ENCODE measurements at regions not wholly inside any gene's neighbourhood (a gene's known extent, or its start where the extent isn't known, plus 50 kb on each side); places are given as distances from the start of the nearest gene placed in this dataset.

DNA sequence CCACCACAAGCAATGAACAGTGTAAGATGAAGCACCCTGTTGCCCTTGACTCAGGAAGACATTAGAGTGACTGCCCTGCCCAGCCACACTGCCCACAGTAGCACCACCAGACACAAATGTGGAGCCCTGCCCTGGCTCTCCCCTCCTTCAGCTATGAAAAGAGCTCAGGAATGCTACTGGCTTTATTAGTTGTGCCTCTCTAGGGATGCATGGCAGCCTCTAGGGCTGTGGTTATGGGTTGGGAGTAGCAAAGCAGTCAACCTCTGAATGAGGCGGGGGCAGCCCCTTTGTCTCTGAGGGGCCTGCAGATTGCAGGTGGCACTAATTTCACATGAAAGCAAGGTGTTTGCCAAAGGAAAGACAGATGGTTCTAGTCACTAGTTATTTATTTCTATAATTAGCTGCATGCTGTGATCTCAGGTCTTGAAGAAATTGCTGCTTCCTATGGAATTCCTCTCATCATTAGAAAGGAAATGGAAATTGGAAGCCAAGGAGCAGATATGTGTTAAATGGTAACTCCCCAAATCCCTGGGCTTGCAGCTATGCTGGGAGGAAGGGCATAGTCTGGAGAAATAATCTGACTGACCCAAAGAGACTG is 259.4 kb downstream of the TLR4 start:
- no peak for TF ChIP-seq CTCF (IDR thresholded peaks at IDR 0.05)
- TF ChIP-seq POLR2AphosphoS5 (IDR thresholded peaks at IDR 0.05): no peak
- TF ChIP-seq POLR2A (IDR thresholded peaks at IDR 0.05): no peak
